GM19035 (cell line): ENCODE measurements at regions not wholly inside any gene's neighbourhood (a gene's known extent, or its start where the extent isn't known, plus 50 kb on each side); places are given as distances from the start of the nearest gene placed in this dataset.
"Not testable (repeated sequence)": the region's sequence is repeated elsewhere in the genome, so short reads cannot be mapped to it uniquely, and the experiment has no call there.

Source experiments
- ATAC-seq: cut with Tn5 transposase; IDR thresholded peaks from one replicate; pipeline ENCODE4 v1.9.1; 2021; ENCODE audit not compliant: unreplicated experiment

DNA sequence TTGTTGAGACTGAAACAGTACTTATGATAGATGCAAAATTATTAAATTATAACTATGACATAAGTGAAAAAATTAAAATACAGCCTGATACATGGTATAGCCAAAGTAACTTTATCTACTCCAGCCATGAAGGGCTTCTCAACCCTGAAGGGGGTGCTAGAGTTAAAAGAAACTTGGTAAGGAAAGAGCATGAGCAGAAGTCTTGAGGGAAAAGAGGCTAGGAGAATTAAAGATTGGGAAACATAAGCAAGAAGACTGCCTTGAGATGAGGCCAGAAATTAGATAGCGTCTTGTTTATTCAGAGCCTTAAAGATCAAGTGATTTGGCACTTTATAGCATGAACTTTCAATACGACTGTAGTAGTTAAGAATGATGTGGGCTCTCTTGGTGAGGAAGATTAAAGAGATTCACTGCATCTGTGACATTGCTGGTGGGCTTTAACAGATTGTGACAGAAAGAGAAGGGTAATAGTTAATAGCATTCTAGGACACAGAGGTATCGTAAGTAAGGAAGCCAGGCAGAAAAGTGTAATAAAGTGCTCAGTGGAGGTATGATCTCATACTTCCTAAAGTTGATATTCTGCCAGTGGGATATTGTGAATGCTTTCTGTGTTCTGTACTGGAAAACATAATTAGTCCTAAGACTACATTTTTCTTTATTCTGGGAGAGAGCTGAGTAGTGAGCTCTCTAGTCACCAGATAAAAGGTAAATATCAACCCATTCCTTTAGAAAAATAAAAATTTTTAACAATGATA lies 385.4 kb upstream of the PRR20A start:
- ATAC-seq = no peak

DNA sequence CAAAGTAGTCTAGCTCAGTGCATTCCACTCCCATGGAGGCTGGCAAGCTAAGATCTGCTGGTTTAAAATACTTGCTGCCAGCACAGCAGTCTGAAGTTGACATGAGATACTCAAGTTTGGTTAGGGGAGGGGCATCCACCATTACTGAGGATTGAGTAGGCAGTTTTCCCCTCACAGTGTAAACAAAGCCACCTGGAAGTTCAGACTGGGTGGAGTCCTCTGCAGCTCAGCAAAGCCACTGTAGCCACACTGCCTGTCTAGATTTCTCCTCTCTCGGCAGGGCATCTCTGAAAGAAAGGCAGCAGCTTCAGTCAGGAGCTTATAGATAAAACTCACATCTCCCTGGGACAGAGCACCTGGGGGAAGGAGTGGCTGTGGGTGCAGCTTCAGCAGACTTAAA lies 377.4 kb upstream of the PRR20A start:
- not testable (repeated sequence) for ATAC-seq

GRCh38 chr13:56773148-56773547 lies 367.6 kb upstream of the PRR20A start:
- no peak for ATAC-seq

- ATAC-seq = no peak
Measured at GRCh38 chr13:56789527-56789926, 351.2 kb upstream of the PRR20A start.

- ATAC-seq = no peak
Measured at GRCh38 chr13:56837161-56837560, 303.6 kb upstream of the PRR20A start.

DNA sequence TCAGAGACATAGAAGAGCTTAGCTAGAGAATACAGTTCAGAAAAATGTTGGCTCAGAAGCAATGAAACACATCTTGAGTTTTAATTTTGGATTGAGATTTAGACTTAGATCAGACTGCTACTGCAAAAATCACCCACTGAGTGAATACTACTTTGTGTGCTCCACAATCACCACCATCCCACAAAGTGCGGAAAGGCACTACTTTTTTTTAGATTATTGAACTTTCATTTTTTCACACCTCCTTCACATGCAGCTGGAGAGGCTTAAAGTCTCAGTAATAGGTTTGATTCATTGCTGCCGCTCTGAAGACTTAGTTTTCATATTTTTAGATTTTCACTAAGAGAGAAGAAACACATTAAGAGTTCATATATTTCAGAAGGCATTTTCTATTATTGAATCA lies 289.9 kb upstream of the PRR20A start:
- no peak for ATAC-seq

- no peak for ATAC-seq
Measured at GRCh38 chr13:56861476-56861875, 279.2 kb upstream of the PRR20A start.

DNA sequence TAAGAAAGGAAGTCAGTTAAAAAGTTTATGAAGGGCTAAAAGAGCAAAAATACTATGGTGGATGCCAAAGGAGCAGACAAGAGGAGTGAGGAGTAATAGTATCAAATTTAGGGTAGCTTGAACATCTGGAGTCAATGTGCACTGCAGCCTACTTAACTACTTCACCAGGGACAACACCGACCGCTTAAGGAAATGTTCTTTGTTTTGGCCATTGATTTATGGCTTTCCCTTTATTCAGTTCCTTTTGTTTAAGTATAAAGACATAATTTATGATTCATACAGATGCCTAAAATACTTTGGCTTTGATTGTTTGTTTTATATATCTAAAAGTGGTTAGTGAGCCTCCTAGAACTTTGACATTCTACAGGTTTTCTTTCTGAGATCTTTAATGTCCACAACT lies 276.3 kb upstream of the PRR20A start:
- ATAC-seq = no peak

DNA sequence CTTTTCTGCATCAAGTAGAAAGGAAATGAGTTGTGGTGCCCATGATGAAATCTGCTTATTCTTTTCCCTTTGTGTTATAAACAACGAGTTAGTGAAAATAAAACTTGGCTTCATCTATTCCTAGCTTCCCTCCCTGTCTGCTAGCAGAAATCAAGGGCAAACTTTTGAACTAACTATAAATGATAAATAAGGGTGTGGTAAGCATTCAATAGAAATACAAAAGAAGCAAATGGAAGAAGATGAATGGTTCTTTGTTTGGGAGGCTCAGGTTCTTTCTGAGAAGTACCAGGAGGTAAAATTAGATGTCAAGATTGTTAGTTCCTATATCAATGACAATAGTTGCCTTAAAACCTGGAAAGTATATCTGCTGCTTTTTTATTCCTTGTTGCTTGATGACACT lies 275.3 kb upstream of the PRR20A start:
- no peak for ATAC-seq

GRCh38 chr13:56869671-56870070 lies 271.0 kb upstream of the PRR20A start:
- ATAC-seq = no peak

DNA sequence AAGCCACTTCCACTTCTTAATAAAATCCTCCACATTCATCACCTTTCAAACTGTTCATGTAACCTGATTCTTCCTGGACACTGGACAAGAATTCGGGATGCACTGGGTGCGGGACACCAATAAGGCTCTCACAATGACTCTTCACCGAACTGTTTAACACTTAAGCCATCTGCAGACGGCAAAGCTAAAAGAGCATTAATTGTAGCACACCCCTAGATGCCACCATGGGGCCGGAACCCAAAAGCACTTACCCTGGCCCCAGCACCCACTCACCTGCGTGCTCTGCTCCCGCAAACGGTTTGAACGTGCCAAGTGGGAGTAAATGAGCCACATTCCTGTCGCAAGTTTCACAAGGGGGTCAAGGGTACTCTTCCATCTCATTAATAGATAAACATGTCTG lies 254.3 kb upstream of the PRR20A start:
- no peak for ATAC-seq

DNA sequence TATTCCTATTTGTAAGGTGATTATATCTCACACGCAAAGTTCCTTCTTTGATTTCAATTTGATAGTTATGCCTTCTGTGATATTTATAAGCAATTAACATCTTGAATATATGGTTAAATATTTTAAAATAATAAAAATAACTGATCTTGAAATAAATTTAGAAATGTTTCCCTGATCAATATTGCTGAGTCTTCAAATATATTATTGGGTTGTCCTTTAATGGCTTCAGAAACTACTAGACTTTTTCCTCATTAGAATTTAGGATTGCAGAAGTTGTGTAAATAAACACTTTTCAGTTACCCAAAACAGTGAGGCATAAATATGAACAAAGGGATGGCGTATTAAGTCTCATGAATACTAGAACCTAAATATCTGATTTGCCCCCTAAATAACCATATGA lies 252.3 kb upstream of the PRR20A start:
- ATAC-seq = no peak

GRCh38 chr13:56893843-56894242 lies 246.9 kb upstream of the PRR20A start:
- no peak for ATAC-seq

GRCh38 chr13:56900549-56901279 lies 240.0 kb upstream of the PRR20A start:
- no peak for ATAC-seq

GRCh38 chr13:56902276-56902675 lies 238.4 kb upstream of the PRR20A start:
- no peak for ATAC-seq

DNA sequence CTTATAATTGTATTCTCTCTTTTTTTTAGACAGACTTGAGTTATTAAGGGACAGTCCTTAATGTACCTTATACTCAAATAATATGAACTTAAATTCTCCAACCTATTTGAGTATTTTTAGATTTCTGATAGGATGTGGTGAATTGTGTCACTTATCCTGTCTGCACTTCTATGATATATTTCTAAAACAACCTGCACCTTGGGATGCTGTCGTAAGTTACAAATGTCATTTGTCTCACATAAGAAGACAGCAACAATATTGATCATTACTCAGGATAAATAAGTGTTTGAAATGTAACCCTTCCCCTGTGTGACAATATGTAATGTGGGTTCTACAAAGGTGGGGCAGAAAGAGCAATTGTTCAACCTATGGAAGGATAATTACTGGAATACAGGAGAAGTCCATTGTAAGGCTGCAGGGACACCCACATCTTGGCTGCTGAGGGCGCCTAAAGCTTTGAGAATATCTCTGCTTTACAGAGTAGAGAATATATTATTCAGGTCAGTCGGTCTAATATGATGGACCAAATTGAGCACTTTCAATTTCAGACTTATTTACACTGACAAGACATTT lies 236.9 kb upstream of the PRR20A start:
- ATAC-seq = no peak

DNA sequence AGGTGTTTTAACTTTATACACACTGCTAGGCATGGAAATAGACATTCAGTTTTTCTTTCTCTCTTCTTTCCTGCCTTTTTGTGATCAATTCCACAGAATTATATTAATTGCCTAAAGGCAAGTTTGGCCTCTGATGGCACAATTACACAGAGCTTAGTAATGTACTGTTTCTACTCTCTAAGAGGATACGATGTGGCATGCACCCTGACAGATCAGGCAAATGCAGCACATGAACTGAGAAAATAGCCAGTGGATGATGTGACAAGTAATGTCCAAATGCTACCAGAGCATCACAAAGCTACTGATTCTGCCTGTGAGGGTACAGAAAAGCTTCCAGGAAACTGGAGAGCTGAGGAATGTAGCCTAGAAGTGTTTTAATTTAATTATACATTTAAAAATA lies 233.8 kb upstream of the PRR20A start:
- ATAC-seq = no peak

- no peak for ATAC-seq
Measured at GRCh38 chr13:56907766-56908165, 233.0 kb upstream of the PRR20A start.

- ATAC-seq = no peak
Measured at GRCh38 chr13:56909896-56910600, 230.7 kb upstream of the PRR20A start.

DNA sequence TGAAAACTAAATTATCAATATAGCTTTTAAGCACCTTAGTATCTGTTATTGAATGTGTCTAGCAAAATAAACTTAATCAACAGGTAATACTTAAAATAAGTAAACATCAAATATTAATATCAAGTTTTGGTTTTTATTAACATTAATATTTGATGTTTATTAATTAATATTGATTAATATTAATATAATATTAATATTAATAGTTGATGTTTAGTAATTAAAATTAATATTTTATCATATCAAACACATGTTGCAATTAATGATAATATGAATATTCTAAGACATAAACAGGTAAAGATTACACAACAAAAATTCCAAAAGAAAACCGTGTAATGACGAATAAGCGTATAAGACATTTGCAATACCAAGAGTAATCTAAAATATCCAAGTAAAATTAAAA lies 222.8 kb upstream of the PRR20A start:
- no peak for ATAC-seq

DNA sequence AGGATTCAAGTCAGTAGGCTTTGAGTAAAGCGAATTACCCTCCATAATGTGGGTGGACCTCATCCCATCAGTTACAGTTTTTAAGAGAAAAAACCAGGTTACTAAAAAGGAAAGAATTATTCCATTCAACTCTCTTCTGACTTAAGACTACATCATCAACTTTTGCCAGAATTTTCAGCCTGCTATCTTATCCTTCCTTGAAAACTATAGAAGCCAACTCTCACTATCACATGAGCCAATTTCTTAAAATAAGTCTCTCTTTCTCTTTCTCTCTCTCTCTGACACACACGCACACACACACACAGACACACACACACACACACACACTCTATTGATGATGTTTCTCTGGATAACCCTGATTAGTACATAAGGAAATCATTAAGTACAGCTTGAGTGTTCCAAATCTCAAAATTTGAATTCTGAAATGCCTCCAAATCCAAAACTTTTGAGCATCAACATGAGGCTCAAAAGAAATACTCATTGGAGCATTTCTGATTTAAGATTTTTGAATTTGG lies 217.0 kb upstream of the PRR20A start:
- no peak for ATAC-seq
